Keratinocyte (primary cell): ENCODE measurements at regions not wholly inside any gene's neighbourhood (a gene's known extent, or its start where the extent isn't known, plus 50 kb on each side); places are given as distances from the start of the nearest gene placed in this dataset.

Experiments used
- DNase-seq: peaks from one replicate; pipeline ENCODE4 v3.0.0-alpha.2; 2011; ENCODE audit warnings: low read depth, missing footprints, low spot score
- FAIRE-seq: peaks from 2 replicates; lab custom pipeline; 2011; peaks lifted over from hg19 to GRCh38; lab: Jason Lieb, UNC
- H2AFZ ChIP-seq: 2 replicates; pipeline ENCODE4 v1.6.0; 2012; ENCODE audit warnings: low read length, control low read depth, inconsistent platforms; ENCODE audit not compliant: control insufficient read depth
- H3K27ac ChIP-seq: 2 replicates; pipeline ENCODE4 v1.5.1; 2011; ENCODE audit warnings: low read length; ENCODE audit not compliant: control insufficient read depth, insufficient read depth
- H3K27me3 ChIP-seq: 3 replicates; pipeline ENCODE4 v1.6.0; 2011; ENCODE audit warnings: low read length; ENCODE audit not compliant: control insufficient read depth, insufficient read depth; ENCODE audit errors: extremely low read depth
- H3K36me3 ChIP-seq, 2 experiments: 2 replicates in 1 of 2; 3 replicates in 1 of 2; pipeline ENCODE4 v1.5.1; 2011; ENCODE audit warnings: low read length in 2 of 2, mild to moderate bottlenecking in 1 of 2; ENCODE audit not compliant: control insufficient read depth in 2 of 2, insufficient read depth in 2 of 2; ENCODE audit errors: extremely low read depth in 1 of 2
- H3K4me1 ChIP-seq: 3 replicates; pipeline ENCODE4 v1.5.1; 2011; ENCODE audit warnings: low read length; ENCODE audit not compliant: control insufficient read depth, insufficient read depth; ENCODE audit errors: extremely low read depth
- H3K4me2 ChIP-seq: 3 replicates; pipeline ENCODE4 v1.6.0; 2011; ENCODE audit warnings: low read depth, low read length; ENCODE audit not compliant: control insufficient read depth, insufficient read depth; ENCODE audit errors: extremely low read depth
- H3K4me3 ChIP-seq, 3 experiments: fragments of 200-600 bp in 1 of 3; sonication (generic) in 1 of 3; 2 replicates in 2 of 3; 3 replicates in 1 of 3; pipeline ENCODE4 v1.5.1; 2011 to 2016; ENCODE audit warnings: low read length in 3 of 3, mild to moderate bottlenecking in 3 of 3, control low read depth in 2 of 3, inconsistent platforms in 1 of 3, low read depth in 1 of 3, mixed read lengths in 1 of 3, mixed run types in 1 of 3, moderate library complexity in 1 of 3; ENCODE audit not compliant: control insufficient read depth in 2 of 3, insufficient read depth in 2 of 3; ENCODE audit errors: extremely low read depth in 1 of 3
- H3K79me2 ChIP-seq: 2 replicates; pipeline ENCODE4 v1.6.0; 2012; ENCODE audit warnings: low read length; ENCODE audit not compliant: control insufficient read depth, insufficient read depth
- H3K9ac ChIP-seq: 3 replicates; pipeline ENCODE4 v1.6.0; 2011; ENCODE audit warnings: low read length; ENCODE audit not compliant: control insufficient read depth, insufficient read depth; ENCODE audit errors: extremely low read depth
- H3K9me1 ChIP-seq: 3 replicates; pipeline ENCODE4 v1.6.0; 2011; ENCODE audit warnings: low read length; ENCODE audit not compliant: control insufficient read depth, insufficient read depth; ENCODE audit errors: extremely low read depth
- H3K9me3 ChIP-seq: 2 replicates; pipeline ENCODE4 v1.5.1; 2012; ENCODE audit warnings: low read depth, low read length; ENCODE audit not compliant: control insufficient read depth
- H4K20me1 ChIP-seq: 3 replicates; pipeline ENCODE4 v1.6.0; 2011; ENCODE audit warnings: low read length; ENCODE audit not compliant: control insufficient read depth, insufficient read depth; ENCODE audit errors: extremely low read depth
- EZH2 ChIP-seq: IDR thresholded peaks from one replicate; pipeline ENCODE4 v1.6.1; 2012; ENCODE audit warnings: inconsistent platforms, mild to moderate bottlenecking, low read length, moderate library complexity
- dilution Hi-C: fragments of 300-500 bp; cut with MboI; formaldehyde crosslinking; loops from one replicate; pipeline ENCODE4 v1.7.0; 2020; ENCODE audit warnings: low sequenced_read_pairs; ENCODE audit not compliant: extremely low pct_ligation_motif_present
- TF ChIP-seq, protein P1 (sequence below), 3 experiments: IDR thresholded peaks in 1 of 3; conservative IDR thresholded peaks in 1 of 3; optimal IDR thresholded peaks in 1 of 3; 2 replicates in 2 of 3; 3 replicates in 1 of 3; pipeline versions ENCODE3 to v1.5.1; 2011; ENCODE audit warnings: low read length in 3 of 3, mild to moderate bottlenecking in 3 of 3, moderate library complexity in 2 of 3, control low read depth in 1 of 3, inconsistent platforms in 1 of 3; ENCODE audit not compliant: insufficient read depth in 2 of 3; ENCODE audit errors: extremely low read depth in 1 of 3

- DNase-seq: no peak
These were observed 1381.5 kb downstream of the SLITRK5 start for GRCh38 chr13:89052699-89053098.

GRCh38 chr13:89053418-89053817 is 1382.2 kb downstream of the SLITRK5 start:
- dilution Hi-C loops: no loop called here
- TF ChIP-seq EZH2: no peak
- TF ChIP-seq, protein P1, sequence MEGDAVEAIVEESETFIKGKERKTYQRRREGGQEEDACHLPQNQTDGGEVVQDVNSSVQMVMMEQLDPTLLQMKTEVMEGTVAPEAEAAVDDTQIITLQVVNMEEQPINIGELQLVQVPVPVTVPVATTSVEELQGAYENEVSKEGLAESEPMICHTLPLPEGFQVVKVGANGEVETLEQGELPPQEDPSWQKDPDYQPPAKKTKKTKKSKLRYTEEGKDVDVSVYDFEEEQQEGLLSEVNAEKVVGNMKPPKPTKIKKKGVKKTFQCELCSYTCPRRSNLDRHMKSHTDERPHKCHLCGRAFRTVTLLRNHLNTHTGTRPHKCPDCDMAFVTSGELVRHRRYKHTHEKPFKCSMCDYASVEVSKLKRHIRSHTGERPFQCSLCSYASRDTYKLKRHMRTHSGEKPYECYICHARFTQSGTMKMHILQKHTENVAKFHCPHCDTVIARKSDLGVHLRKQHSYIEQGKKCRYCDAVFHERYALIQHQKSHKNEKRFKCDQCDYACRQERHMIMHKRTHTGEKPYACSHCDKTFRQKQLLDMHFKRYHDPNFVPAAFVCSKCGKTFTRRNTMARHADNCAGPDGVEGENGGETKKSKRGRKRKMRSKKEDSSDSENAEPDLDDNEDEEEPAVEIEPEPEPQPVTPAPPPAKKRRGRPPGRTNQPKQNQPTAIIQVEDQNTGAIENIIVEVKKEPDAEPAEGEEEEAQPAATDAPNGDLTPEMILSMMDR (optimal IDR thresholded peaks at IDR 0.05 in 1 of 3, IDR thresholded peaks at IDR 0.05 in 1 of 3, conservative IDR thresholded peaks at IDR 0.05 in 1 of 3; ENCODE audit: extremely low read depth in 1 of 3, insufficient read depth in 2 of 3, low read length in 3 of 3): no peak
- no peak overlapping the region for H3K27ac ChIP-seq
- no peak overlapping the region for H2AFZ ChIP-seq
- H3K9me3 ChIP-seq: no peaks in the 10 kb centered on the region
- DNase-seq (no peak), FAIRE-seq (no peak)
- no peaks in the 10 kb centered on the region for H3K4me1 ChIP-seq
- H3K9ac ChIP-seq: no peak overlapping the region
- no peak overlapping the region for H3K4me2 ChIP-seq
- no peaks in the 10 kb centered on the region for H4K20me1 ChIP-seq
- H3K4me3 ChIP-seq: no peak overlapping the region
- no peaks in the 10 kb centered on the region for H3K36me3 ChIP-seq
- no peaks in the 10 kb centered on the region for H3K9me1 ChIP-seq
- no peaks in the 10 kb centered on the region for H3K27me3 ChIP-seq
- H3K79me2 ChIP-seq: no peaks in the 10 kb centered on the region

More at GRCh38 chr13:89052699-89053098, 1381.5 kb downstream of the SLITRK5 start:
- no peak overlapping the region for H2AFZ ChIP-seq
- H3K9me1 ChIP-seq: no peaks in the 10 kb centered on the region
- dilution Hi-C loops: no loop called here
- FAIRE-seq: no peak
- no peaks in the 10 kb centered on the region for H3K9me3 ChIP-seq
- no peak overlapping the region for H3K4me2 ChIP-seq
- no peak for TF ChIP-seq EZH2
- H3K27ac ChIP-seq: no peak overlapping the region
- no peaks in the 10 kb centered on the region for H3K79me2 ChIP-seq
- H3K36me3 ChIP-seq: no peaks in the 10 kb centered on the region
- H3K4me3 ChIP-seq: no peak overlapping the region
- no peaks in the 10 kb centered on the region for H3K4me1 ChIP-seq
- no peaks in the 10 kb centered on the region for H4K20me1 ChIP-seq
- H3K27me3 ChIP-seq: no peaks in the 10 kb centered on the region
- H3K9ac ChIP-seq: no peak overlapping the region

DNA sequence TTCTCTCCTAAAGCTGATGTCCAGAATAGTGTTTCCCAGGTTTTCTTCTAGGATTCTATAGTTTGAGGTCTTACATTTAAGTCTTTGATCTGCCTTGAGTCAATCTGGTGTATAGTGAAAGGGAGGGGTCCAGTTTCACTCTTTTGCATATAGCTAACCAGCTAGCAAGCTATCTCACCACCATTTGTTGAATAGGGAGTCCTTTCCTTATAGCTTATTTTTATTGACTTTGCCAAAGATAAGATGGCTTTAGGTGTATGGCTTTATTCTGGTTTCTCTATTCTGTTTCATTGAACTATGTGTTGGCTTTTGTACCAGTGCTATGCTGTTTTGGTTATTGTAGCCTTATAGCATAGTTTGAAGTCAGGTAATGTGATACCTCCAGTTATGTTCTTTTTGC is 1386.1 kb downstream of the SLITRK5 start:
- Histone ChIP-seq H4K20me1 (no peaks in the 10 kb centered on the region), H3K9ac (no peak overlapping the region), H3K27ac (no peak overlapping the region), H3K4me1 (no peaks in the 10 kb centered on the region), H3K36me3 (no peaks in the 10 kb centered on the region), H3K4me3 (no peak overlapping the region), H2AFZ (no peak overlapping the region), H3K79me2 (no peaks in the 10 kb centered on the region), H3K27me3 (no peaks in the 10 kb centered on the region), H3K4me2 (no peak overlapping the region), H3K9me3 (no peaks in the 10 kb centered on the region), H3K9me1 (no peaks in the 10 kb centered on the region)
- dilution Hi-C loops: no loop called here
- TF ChIP-seq EZH2: no peak
- TF ChIP-seq, protein P1 (optimal IDR thresholded peaks at IDR 0.05 in 1 of 3, IDR thresholded peaks at IDR 0.05 in 1 of 3, conservative IDR thresholded peaks at IDR 0.05 in 1 of 3; ENCODE audit: extremely low read depth in 1 of 3, insufficient read depth in 2 of 3, low read length in 3 of 3): no peak
- DNase-seq (no peak), FAIRE-seq (no peak)
